ENCODE measurements at regions not wholly inside any gene's neighbourhood (a gene's known extent, or its start where the extent isn't known, plus 50 kb on each side); places are given as distances from the start of the nearest gene placed in this dataset.

DNA sequence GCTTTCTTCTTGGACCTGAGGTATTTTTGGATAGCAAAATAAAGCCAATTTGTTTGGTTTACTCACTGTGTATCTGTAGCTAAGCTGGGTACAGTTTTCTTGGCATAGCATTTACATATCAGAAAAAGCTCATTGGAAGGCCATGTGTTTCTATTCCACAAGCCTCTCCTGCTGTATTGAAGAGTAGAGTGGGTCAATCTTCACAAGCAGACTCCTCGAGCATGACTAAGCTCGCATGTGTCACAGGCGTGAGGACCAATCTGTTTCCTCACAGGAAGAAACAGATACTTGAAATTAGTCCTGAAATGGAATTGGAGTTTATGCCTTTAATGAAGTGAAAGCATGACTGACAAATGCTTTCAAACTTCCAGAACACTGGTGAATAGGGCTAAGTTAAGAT lies 1279.0 kb upstream of the MAP3K7 start:
- WGBS (ENCODE audit: insufficient coverage) = 60% methylated on average over 1 of the region's 3 CpGs
- POLR2A ChIA-PET = no interaction called here
- no peaks in the 10 kb centered on the region for H3K9me3 ChIP-seq (ENCODE audit: control extremely low read depth in 1 of 5, control insufficient read depth in 4 of 5, insufficient read depth in 2 of 5, low read depth in 1 of 5, low read length in 4 of 5)
- CTCF ChIA-PET = no interaction called here
- no peak overlapping the region for H3K4me3 ChIP-seq (ENCODE audit: control insufficient read depth in 1 of 7, extremely low read depth in 1 of 7, insufficient read depth in 4 of 7, low read depth in 2 of 7, low read length in 6 of 7)
- no peak overlapping the region for H3K27ac ChIP-seq (ENCODE audit: insufficient read depth in 1 of 2, low read depth in 1 of 2, low read length in 2 of 2, poor library complexity in 1 of 2, severe bottlenecking in 2 of 2)
- H3K36me3 ChIP-seq (ENCODE audit: control insufficient read depth in 4 of 4, insufficient read depth in 4 of 4, low read length in 3 of 4) = no peaks in the 10 kb centered on the region
- peak in 1 of 3 donors; percentile 42 for DNase-seq
- H3K27me3 ChIP-seq (replicated peaks in 2 of 5; ENCODE audit: control insufficient read depth in 4 of 5, insufficient read depth in 5 of 5, low read length in 4 of 5) = no peaks in the 10 kb centered on the region
- no peaks in the 10 kb centered on the region for H3K4me1 ChIP-seq (ENCODE audit: control extremely low read depth in 1 of 4, control insufficient read depth in 4 of 4, insufficient read depth in 4 of 4, low read length in 3 of 4)

GRCh38 chr6:91864911-91865310 lies 1278.0 kb upstream of the MAP3K7 start:
- Histone ChIP-seq H3K27me3 (replicated peaks in 2 of 5; ENCODE audit: control insufficient read depth in 4 of 5, insufficient read depth in 5 of 5, low read length in 4 of 5) (no peaks in the 10 kb centered on the region), H3K27ac (ENCODE audit: insufficient read depth in 1 of 2, low read depth in 1 of 2, low read length in 2 of 2, poor library complexity in 1 of 2, severe bottlenecking in 2 of 2) (no peak overlapping the region), H3K4me3 (ENCODE audit: control insufficient read depth in 1 of 7, extremely low read depth in 1 of 7, insufficient read depth in 4 of 7, low read depth in 2 of 7, low read length in 6 of 7) (no peak overlapping the region), H3K9me3 (ENCODE audit: control extremely low read depth in 1 of 5, control insufficient read depth in 4 of 5, insufficient read depth in 2 of 5, low read depth in 1 of 5, low read length in 4 of 5) (no peaks in the 10 kb centered on the region), H3K4me1 (ENCODE audit: control extremely low read depth in 1 of 4, control insufficient read depth in 4 of 4, insufficient read depth in 4 of 4, low read length in 3 of 4) (no peaks in the 10 kb centered on the region), H3K36me3 (ENCODE audit: control insufficient read depth in 4 of 4, insufficient read depth in 4 of 4, low read length in 3 of 4) (no peaks in the 10 kb centered on the region)
- no CpG with 5 or more reads among the region's 2 CpGs for WGBS (ENCODE audit: insufficient coverage)
- DNase-seq = no peak
- POLR2A ChIA-PET = no interaction called here
- CTCF ChIA-PET = no interaction called here

DNA sequence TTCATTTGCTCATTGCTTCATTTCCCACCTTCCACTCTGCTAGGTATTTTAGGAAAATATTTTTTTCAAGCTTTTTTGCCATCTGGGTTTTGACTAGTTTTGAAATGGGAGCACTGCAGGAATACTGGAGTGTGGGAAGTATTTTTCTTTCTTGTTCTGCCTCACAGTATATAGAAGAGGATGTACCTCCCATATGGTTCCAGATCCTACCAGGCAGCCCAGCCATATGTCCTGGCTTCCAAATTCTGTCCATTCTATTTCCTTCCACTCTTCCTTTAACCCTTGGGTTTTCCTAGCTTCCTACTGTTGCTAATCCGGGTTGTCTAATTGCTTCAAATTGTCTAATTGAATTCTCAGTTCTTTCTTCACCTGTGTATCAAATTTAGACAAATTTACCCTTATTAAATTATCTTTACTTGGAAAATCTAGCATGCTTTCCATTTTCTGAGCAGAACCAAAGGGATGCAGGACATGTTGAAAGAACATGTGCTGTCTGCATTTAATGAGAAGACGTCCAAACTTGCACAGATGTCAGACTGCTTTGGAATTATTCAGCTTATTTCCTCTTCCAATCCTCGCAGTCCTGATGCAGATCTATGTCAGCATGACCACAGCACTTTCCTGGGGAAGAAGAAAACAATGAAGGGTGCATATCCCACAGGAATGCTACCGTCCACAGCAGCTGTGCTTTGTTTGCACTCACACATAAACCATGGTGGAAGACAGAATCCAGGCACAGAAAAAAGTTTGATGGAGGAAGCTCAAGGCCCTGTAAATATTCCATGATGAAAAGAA lies 1273.9 kb upstream of the MAP3K7 start:
- WGBS (ENCODE audit: insufficient coverage) = no CpG with 5 or more reads among the region's 4 CpGs
- H3K27ac ChIP-seq (ENCODE audit: insufficient read depth in 1 of 2, low read depth in 1 of 2, low read length in 2 of 2, poor library complexity in 1 of 2, severe bottlenecking in 2 of 2) = no peak overlapping the region
- H3K9me3 ChIP-seq (ENCODE audit: control extremely low read depth in 1 of 5, control insufficient read depth in 4 of 5, insufficient read depth in 2 of 5, low read depth in 1 of 5, low read length in 4 of 5) = no peaks in the 10 kb centered on the region
- ChIA-PET POLR2A (no interaction called here), CTCF (no interaction called here)
- no peaks in the 10 kb centered on the region for H3K27me3 ChIP-seq (replicated peaks in 2 of 5; ENCODE audit: control insufficient read depth in 4 of 5, insufficient read depth in 5 of 5, low read length in 4 of 5)
- H3K36me3 ChIP-seq (ENCODE audit: control insufficient read depth in 4 of 4, insufficient read depth in 4 of 4, low read length in 3 of 4) = no peaks in the 10 kb centered on the region
- H3K4me1 ChIP-seq (ENCODE audit: control extremely low read depth in 1 of 4, control insufficient read depth in 4 of 4, insufficient read depth in 4 of 4, low read length in 3 of 4) = no peaks in the 10 kb centered on the region
- DNase-seq = no peak
- H3K4me3 ChIP-seq (ENCODE audit: control insufficient read depth in 1 of 7, extremely low read depth in 1 of 7, insufficient read depth in 4 of 7, low read depth in 2 of 7, low read length in 6 of 7) = no peak overlapping the region

- WGBS (ENCODE audit: insufficient coverage) = no CpG with 5 or more reads among the region's 1 CpG
- no peaks in the 10 kb centered on the region for H3K36me3 ChIP-seq (ENCODE audit: control insufficient read depth in 4 of 4, insufficient read depth in 4 of 4, low read length in 3 of 4)
- no peak overlapping the region for H3K27ac ChIP-seq (ENCODE audit: insufficient read depth in 1 of 2, low read depth in 1 of 2, low read length in 2 of 2, poor library complexity in 1 of 2, severe bottlenecking in 2 of 2)
- ChIA-PET POLR2A (no interaction called here), CTCF (no interaction called here)
- no peak for DNase-seq
- H3K4me1 ChIP-seq (ENCODE audit: control extremely low read depth in 1 of 4, control insufficient read depth in 4 of 4, insufficient read depth in 4 of 4, low read length in 3 of 4) = no peaks in the 10 kb centered on the region
- H3K4me3 ChIP-seq (ENCODE audit: control insufficient read depth in 1 of 7, extremely low read depth in 1 of 7, insufficient read depth in 4 of 7, low read depth in 2 of 7, low read length in 6 of 7) = no peak overlapping the region
- H3K9me3 ChIP-seq (ENCODE audit: control extremely low read depth in 1 of 5, control insufficient read depth in 4 of 5, insufficient read depth in 2 of 5, low read depth in 1 of 5, low read length in 4 of 5) = no peaks in the 10 kb centered on the region
- H3K27me3 ChIP-seq (replicated peaks in 2 of 5; ENCODE audit: control insufficient read depth in 4 of 5, insufficient read depth in 5 of 5, low read length in 4 of 5) = no peaks in the 10 kb centered on the region
Observed at GRCh38 chr6:91852252-91852651, 1265.4 kb upstream of the MAP3K7 start.

DNA sequence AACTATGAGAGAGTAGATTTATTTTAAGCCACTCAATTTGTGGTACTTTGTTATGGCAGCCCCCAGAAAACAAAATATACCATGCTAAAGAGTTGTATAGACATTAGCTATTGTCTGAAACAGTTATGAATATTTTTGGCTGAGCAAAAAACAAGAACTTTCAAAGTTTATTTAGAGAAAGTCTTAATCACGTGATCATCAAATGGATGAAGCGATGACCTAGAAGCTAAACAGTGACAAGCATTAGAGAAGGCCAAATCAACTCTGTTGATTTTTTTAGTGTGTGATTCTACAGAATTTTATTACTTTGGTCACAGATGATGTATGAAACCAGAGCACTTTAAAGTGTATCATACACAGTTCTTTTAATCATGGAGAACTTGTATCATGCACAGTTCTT lies 1247.9 kb upstream of the MAP3K7 start:
- WGBS (ENCODE audit: insufficient coverage) = 100% methylated on average over 2 of the region's 2 CpGs
- DNase-seq = no peak
- Histone ChIP-seq H3K4me1 (ENCODE audit: control extremely low read depth in 1 of 4, control insufficient read depth in 4 of 4, insufficient read depth in 4 of 4, low read length in 3 of 4) (no peaks in the 10 kb centered on the region), H3K36me3 (ENCODE audit: control insufficient read depth in 4 of 4, insufficient read depth in 4 of 4, low read length in 3 of 4) (no peaks in the 10 kb centered on the region), H3K4me3 (ENCODE audit: control insufficient read depth in 1 of 7, extremely low read depth in 1 of 7, insufficient read depth in 4 of 7, low read depth in 2 of 7, low read length in 6 of 7) (no peak overlapping the region), H3K9me3 (ENCODE audit: control extremely low read depth in 1 of 5, control insufficient read depth in 4 of 5, insufficient read depth in 2 of 5, low read depth in 1 of 5, low read length in 4 of 5) (peaks cover 0 to 1% (median 0%) of the 10 kb centered on the region in 5 experiments), H3K27me3 (replicated peaks in 2 of 5; ENCODE audit: control insufficient read depth in 4 of 5, insufficient read depth in 5 of 5, low read length in 4 of 5) (no peaks in the 10 kb centered on the region), H3K27ac (ENCODE audit: insufficient read depth in 1 of 2, low read depth in 1 of 2, low read length in 2 of 2, poor library complexity in 1 of 2, severe bottlenecking in 2 of 2) (no peak overlapping the region)
- ChIA-PET CTCF (no interaction called here), POLR2A (no interaction called here)

DNA sequence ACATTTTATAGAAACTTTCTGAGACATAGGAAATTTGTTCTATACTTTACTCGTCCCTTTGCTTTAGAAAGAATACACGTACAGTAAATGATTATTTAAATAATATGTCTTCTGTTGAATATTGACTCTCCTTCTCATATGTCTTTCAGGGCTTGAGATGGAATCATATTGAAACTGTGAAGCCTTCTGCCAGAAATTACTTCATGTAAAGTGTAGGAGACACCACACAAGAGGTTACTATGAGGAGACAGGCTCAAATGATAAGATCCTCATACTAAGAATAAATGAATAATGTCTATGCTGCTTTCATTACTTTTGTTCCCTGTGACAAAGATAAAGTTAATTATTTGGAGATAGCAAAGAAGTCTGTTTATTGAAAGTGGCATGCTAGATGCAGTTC lies 1240.3 kb upstream of the MAP3K7 start:
- no peak overlapping the region for H3K27ac ChIP-seq (ENCODE audit: insufficient read depth in 1 of 2, low read depth in 1 of 2, low read length in 2 of 2, poor library complexity in 1 of 2, severe bottlenecking in 2 of 2)
- H3K9me3 ChIP-seq (ENCODE audit: control extremely low read depth in 1 of 5, control insufficient read depth in 4 of 5, insufficient read depth in 2 of 5, low read depth in 1 of 5, low read length in 4 of 5) = no peaks in the 10 kb centered on the region
- no peak for DNase-seq
- no CpG with 5 or more reads among the region's 2 CpGs for WGBS (ENCODE audit: insufficient coverage)
- H3K36me3 ChIP-seq (ENCODE audit: control insufficient read depth in 4 of 4, insufficient read depth in 4 of 4, low read length in 3 of 4) = no peaks in the 10 kb centered on the region
- no peak overlapping the region for H3K4me3 ChIP-seq (ENCODE audit: control insufficient read depth in 1 of 7, extremely low read depth in 1 of 7, insufficient read depth in 4 of 7, low read depth in 2 of 7, low read length in 6 of 7)
- POLR2A ChIA-PET = no interaction called here
- CTCF ChIA-PET = no interaction called here
- H3K27me3 ChIP-seq (replicated peaks in 2 of 5; ENCODE audit: control insufficient read depth in 4 of 5, insufficient read depth in 5 of 5, low read length in 4 of 5) = no peaks in the 10 kb centered on the region
- H3K4me1 ChIP-seq (ENCODE audit: control extremely low read depth in 1 of 4, control insufficient read depth in 4 of 4, insufficient read depth in 4 of 4, low read length in 3 of 4) = no peaks in the 10 kb centered on the region

DNA sequence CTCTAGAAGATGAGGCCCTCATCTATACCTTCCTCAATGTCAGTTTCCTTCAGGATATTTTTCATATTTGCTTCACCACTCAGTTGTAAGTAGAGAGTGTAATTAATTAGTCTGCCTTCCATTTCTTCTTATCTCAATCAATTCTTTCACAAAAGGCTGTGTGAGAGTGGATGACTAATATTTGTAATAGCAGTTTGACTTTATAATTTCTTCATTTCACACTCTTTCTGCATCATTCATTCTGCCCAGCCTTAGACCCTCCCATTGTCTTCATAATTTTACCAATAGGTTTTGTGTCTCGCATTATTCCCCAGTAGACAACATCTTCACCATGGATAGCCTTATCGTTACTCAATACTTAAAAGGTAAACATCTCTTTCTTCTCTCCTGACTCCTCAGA lies 1239.3 kb upstream of the MAP3K7 start:
- Histone ChIP-seq H3K36me3 (ENCODE audit: control insufficient read depth in 4 of 4, insufficient read depth in 4 of 4, low read length in 3 of 4) (no peaks in the 10 kb centered on the region), H3K27ac (ENCODE audit: insufficient read depth in 1 of 2, low read depth in 1 of 2, low read length in 2 of 2, poor library complexity in 1 of 2, severe bottlenecking in 2 of 2) (no peak overlapping the region), H3K4me1 (ENCODE audit: control extremely low read depth in 1 of 4, control insufficient read depth in 4 of 4, insufficient read depth in 4 of 4, low read length in 3 of 4) (no peaks in the 10 kb centered on the region), H3K4me3 (ENCODE audit: control insufficient read depth in 1 of 7, extremely low read depth in 1 of 7, insufficient read depth in 4 of 7, low read depth in 2 of 7, low read length in 6 of 7) (no peak overlapping the region), H3K9me3 (ENCODE audit: control extremely low read depth in 1 of 5, control insufficient read depth in 4 of 5, insufficient read depth in 2 of 5, low read depth in 1 of 5, low read length in 4 of 5) (no peaks in the 10 kb centered on the region), H3K27me3 (replicated peaks in 2 of 5; ENCODE audit: control insufficient read depth in 4 of 5, insufficient read depth in 5 of 5, low read length in 4 of 5) (no peaks in the 10 kb centered on the region)
- CTCF ChIA-PET = interaction anchor here (0.6 kb wide), 1 partner anchor 48 kb away, joined by 3 read pairs; no protein-coding TSS in a partner anchor
- POLR2A ChIA-PET = no interaction called here
- no peak for DNase-seq
- WGBS (ENCODE audit: insufficient coverage) = 89% methylated on average over 2 of the region's 2 CpGs

All from common myeloid progenitor, CD34-positive (primary cell).